Cardiac muscle cell (in vitro differentiated cells and primary cell): ENCODE measurements at regions not wholly inside any gene's neighbourhood (a gene's known extent, or its start where the extent isn't known, plus 50 kb on each side); places are given as distances from the start of the nearest gene placed in this dataset.

ENCODE experiments used
- DNase-seq, 2 donors: peaks; one replicate each; pipeline versions ENCODE4 v3.0.0 to v3.0.0-alpha.2; 2010 to 2017; ENCODE audit warnings: low read depth in 1 of 2, low spot score in 1 of 2
- H3K27ac ChIP-seq: fragments of 200-600 bp; sonication (generic); 2 replicates; pipeline ENCODE4 v1.5.1; 2016
- H3K27me3 ChIP-seq: fragments of 200-600 bp; sonication (generic); 2 replicates; pipeline ENCODE4 v1.6.0; 2016; ENCODE audit warnings: control low read depth
- H3K36me3 ChIP-seq: fragments of 200-600 bp; sonication (generic); 2 replicates; pipeline ENCODE4 v1.5.1; 2016; ENCODE audit warnings: control low read depth
- H3K4me1 ChIP-seq: fragments of 200-600 bp; sonication (generic); 2 replicates; pipeline ENCODE4 v1.8.1; 2017; ENCODE audit warnings: low read depth, mild to moderate bottlenecking, mixed run types
- H3K4me3 ChIP-seq: fragments of 200-600 bp; sonication (generic); 2 replicates; pipeline ENCODE4 v1.5.1; 2016; ENCODE audit warnings: mild to moderate bottlenecking
- H3K9me3 ChIP-seq: fragments of 200-600 bp; sonication (generic); 2 replicates; pipeline ENCODE4 v1.5.1; 2017; ENCODE audit warnings: low read depth, mild to moderate bottlenecking, control low read depth
- CTCF ChIP-seq: IDR thresholded peaks from 2 replicates; pipeline ENCODE4 v1.5.1; 2012; ENCODE audit warnings: low read depth, mild to moderate bottlenecking, low read length

GRCh38 chr1:25113731-25114130 is 118.6 kb downstream of the SYF2 start:
- no peak for DNase-seq
- Histone ChIP-seq H3K27me3 (no peaks in the 10 kb centered on the region), H3K9me3 (no peaks in the 10 kb centered on the region), H3K27ac (no peak overlapping the region), H3K4me1 (no peaks in the 10 kb centered on the region), H3K36me3 (no peaks in the 10 kb centered on the region), H3K4me3 (no peak overlapping the region)
- TF ChIP-seq CTCF = no peak

- H3K27me3 ChIP-seq = no peaks in the 10 kb centered on the region
- no peaks in the 10 kb centered on the region for H3K9me3 ChIP-seq
- no peak for DNase-seq
- no peaks in the 10 kb centered on the region for H3K4me1 ChIP-seq
- H3K27ac ChIP-seq = no peak overlapping the region
- H3K4me3 ChIP-seq = no peak overlapping the region
- TF ChIP-seq CTCF = no peak
- H3K36me3 ChIP-seq = no peaks in the 10 kb centered on the region
Observed at GRCh38 chr1:25113086-25113485, 119.2 kb downstream of the SYF2 start.

- Histone ChIP-seq H3K27me3 (no peaks in the 10 kb centered on the region), H3K36me3 (no peaks in the 10 kb centered on the region), H3K4me1 (no peaks in the 10 kb centered on the region), H3K27ac (no peak overlapping the region), H3K9me3 (no peaks in the 10 kb centered on the region), H3K4me3 (no peak overlapping the region)
- DNase-seq = no peak
- no peak for TF ChIP-seq CTCF
Observed at GRCh38 chr1:25112400-25112799, 119.9 kb downstream of the SYF2 start.

GRCh38 chr1:25111706-25112105 is 120.6 kb downstream of the SYF2 start:
- no peak for TF ChIP-seq CTCF
- H3K9me3 ChIP-seq = no peaks in the 10 kb centered on the region
- no peaks in the 10 kb centered on the region for H3K27me3 ChIP-seq
- no peak overlapping the region for H3K27ac ChIP-seq
- H3K4me1 ChIP-seq = no peaks in the 10 kb centered on the region
- no peak for DNase-seq
- H3K4me3 ChIP-seq = no peak overlapping the region
- H3K36me3 ChIP-seq = no peaks in the 10 kb centered on the region

GRCh38 chr1:25110485-25110884 is 121.8 kb downstream of the SYF2 start:
- Histone ChIP-seq H3K36me3 (no peaks in the 10 kb centered on the region), H3K4me3 (no peak overlapping the region), H3K27ac (no peak overlapping the region), H3K4me1 (no peaks in the 10 kb centered on the region), H3K9me3 (no peaks in the 10 kb centered on the region), H3K27me3 (no peaks in the 10 kb centered on the region)
- DNase-seq = no peak
- no peak for TF ChIP-seq CTCF

GRCh38 chr1:25110036-25110435 is 122.3 kb downstream of the SYF2 start:
- Histone ChIP-seq H3K27me3 (no peaks in the 10 kb centered on the region), H3K4me1 (no peaks in the 10 kb centered on the region), H3K9me3 (no peaks in the 10 kb centered on the region), H3K27ac (no peak overlapping the region), H3K36me3 (no peaks in the 10 kb centered on the region), H3K4me3 (no peak overlapping the region)
- no peak for TF ChIP-seq CTCF
- no peak for DNase-seq
